Activated CD4-positive, alpha-beta T cell treated with anti-CD3 and anti-CD28 coated beads, Interleukin-2, amount 10 ng/mL, durations not matched to agents 24 days and 14 days (primary cell): ENCODE measurements at regions not wholly inside any gene's neighbourhood (a gene's known extent, or its start where the extent isn't known, plus 50 kb on each side); places are given as distances from the start of the nearest gene placed in this dataset.
"Not testable (repeated sequence)": the region's sequence is repeated elsewhere in the genome, so short reads cannot be mapped to it uniquely, and the experiment has no call there.

Source experiments
- DNase-seq: peaks from one replicate; pipeline ENCODE4 v3.0.0; 2022
- H3K27ac Mint-ChIP-seq: one replicate; pipeline ENCODE4 v1.8.0; 2022; ENCODE audit warnings: mild to moderate bottlenecking, mixed read lengths
- H3K27me3 Mint-ChIP-seq: one replicate; pipeline ENCODE4 v1.8.0; 2022; ENCODE audit warnings: mixed read lengths
- H3K36me3 Mint-ChIP-seq: one replicate; pipeline ENCODE4 v1.8.0; 2022; ENCODE audit warnings: low read depth, mild to moderate bottlenecking, mixed read lengths
- H3K4me1 Mint-ChIP-seq: one replicate; pipeline ENCODE4 v1.8.0; 2021; ENCODE audit warnings: mixed read lengths
- H3K4me3 Mint-ChIP-seq: one replicate; pipeline ENCODE4 v1.8.0; 2022; ENCODE audit warnings: mild to moderate bottlenecking, moderate library complexity, mixed read lengths
- H3K9me3 Mint-ChIP-seq: one replicate; pipeline ENCODE4 v1.8.0; 2021; ENCODE audit warnings: mixed read lengths
- intact Hi-C: fragments of 100-400 bp; cut with micrococcal nuclease; formaldehyde crosslinking; loops from one replicate; pipeline ENCODE4 v1.15.1; 2023

GRCh38 chr9:102202126-102202525, 463.7 kb upstream of the GRIN3A start:
- Mint-ChIP-seq H3K4me3 (no peak overlapping the region), H3K27ac (no peak overlapping the region), H3K36me3 (no peaks in the 10 kb centered on the region), H3K9me3 (no peaks in the 10 kb centered on the region), H3K27me3 (no peaks in the 10 kb centered on the region), H3K4me1 (no peaks in the 10 kb centered on the region)
- intact Hi-C loops, result no loop called here
- DNase-seq, result no peak

DNA sequence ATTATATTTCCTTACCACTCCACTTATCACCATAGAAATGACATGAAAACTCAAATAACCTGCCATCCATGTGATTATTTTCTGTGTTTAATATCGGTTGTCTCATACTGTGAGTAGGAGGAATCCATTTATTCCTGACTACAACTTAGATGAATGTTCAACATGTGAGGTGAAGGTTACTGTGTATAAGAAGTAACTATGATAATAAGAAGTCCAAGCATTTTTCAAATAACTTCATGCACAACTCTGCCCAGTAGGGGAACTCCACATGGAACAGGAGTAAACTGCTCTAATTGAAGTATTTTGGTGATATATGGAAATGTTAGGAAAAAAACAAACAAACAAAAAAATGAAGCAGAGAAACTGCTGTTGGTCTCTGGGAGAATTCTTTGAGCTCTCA, 447.5 kb upstream of the GRIN3A start:
- Mint-ChIP-seq H3K4me3 (no peak overlapping the region), H3K27me3 (no peaks in the 10 kb centered on the region), H3K36me3 (no peaks in the 10 kb centered on the region), H3K27ac (no peak overlapping the region), H3K4me1 (no peaks in the 10 kb centered on the region), H3K9me3 (no peaks in the 10 kb centered on the region)
- no peak for DNase-seq
- intact Hi-C loops, result no loop called here

GRCh38 chr9:102185371-102185770, 446.9 kb upstream of the GRIN3A start:
- DNase-seq, result no peak
- Mint-ChIP-seq H3K4me1 (no peaks in the 10 kb centered on the region), H3K9me3 (no peaks in the 10 kb centered on the region), H3K36me3 (no peaks in the 10 kb centered on the region), H3K4me3 (no peak overlapping the region), H3K27ac (no peak overlapping the region), H3K27me3 (no peaks in the 10 kb centered on the region)
- intact Hi-C loops, result no loop called here

DNA sequence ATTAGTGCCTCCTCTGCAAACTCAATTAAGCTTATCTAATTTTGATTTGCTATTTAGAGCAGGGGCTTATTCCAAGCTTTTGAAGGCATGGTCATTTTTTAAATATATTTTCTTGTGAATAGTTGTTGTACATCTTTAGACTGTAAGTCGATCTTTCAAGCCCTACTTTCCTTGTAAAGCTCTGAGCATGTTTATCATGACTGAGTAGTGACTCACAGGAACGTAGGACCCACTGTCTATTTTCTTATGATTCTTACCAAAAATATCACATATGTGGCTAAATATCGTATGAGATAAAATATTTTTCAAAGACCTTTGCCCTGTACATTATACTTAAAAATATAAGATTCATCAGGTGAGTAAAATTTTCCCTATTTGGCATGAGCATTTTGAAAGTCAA, 440.4 kb upstream of the GRIN3A start:
- no peak for DNase-seq
- Mint-ChIP-seq H3K36me3 (no peaks in the 10 kb centered on the region), H3K4me1 (no peaks in the 10 kb centered on the region), H3K9me3 (peaks cover 5% of the 10 kb centered on the region), H3K27me3 (no peaks in the 10 kb centered on the region), H3K27ac (no peak overlapping the region), H3K4me3 (no peak overlapping the region)
- intact Hi-C loops, result no loop called here

GRCh38 chr9:102174202-102174601, 435.8 kb upstream of the GRIN3A start:
- intact Hi-C loops, H3K4me1 Mint-ChIP-seq, H3K27ac Mint-ChIP-seq, H3K36me3 Mint-ChIP-seq, H3K4me3 Mint-ChIP-seq, H3K9me3 Mint-ChIP-seq, H3K27me3 Mint-ChIP-seq, DNase-seq: not testable (repeated sequence)

DNA sequence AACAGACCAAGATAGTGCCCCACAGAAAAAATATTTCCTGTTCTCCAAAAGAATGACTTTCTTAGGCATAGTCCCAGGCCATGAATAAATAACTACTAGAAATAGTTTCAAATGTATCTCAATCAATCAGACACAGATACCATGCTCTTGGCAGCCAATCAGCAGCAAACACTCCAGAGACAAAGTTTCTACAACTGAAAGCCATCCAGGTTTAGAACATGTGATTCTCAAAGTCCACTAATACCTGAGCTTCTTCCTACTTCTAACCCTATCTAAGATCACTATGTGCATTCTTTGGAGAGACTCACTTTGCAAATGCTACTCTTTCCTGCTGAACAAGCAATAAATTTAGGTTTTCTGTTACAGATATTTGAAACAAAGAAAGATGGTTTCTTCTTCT, 425.8 kb upstream of the GRIN3A start:
- Mint-ChIP-seq H3K36me3 (no peaks in the 10 kb centered on the region), H3K4me3 (no peak overlapping the region), H3K9me3 (no peaks in the 10 kb centered on the region), H3K4me1 (no peaks in the 10 kb centered on the region), H3K27ac (no peak overlapping the region), H3K27me3 (no peaks in the 10 kb centered on the region)
- no peak for DNase-seq
- intact Hi-C loops, result no loop called here

DNA sequence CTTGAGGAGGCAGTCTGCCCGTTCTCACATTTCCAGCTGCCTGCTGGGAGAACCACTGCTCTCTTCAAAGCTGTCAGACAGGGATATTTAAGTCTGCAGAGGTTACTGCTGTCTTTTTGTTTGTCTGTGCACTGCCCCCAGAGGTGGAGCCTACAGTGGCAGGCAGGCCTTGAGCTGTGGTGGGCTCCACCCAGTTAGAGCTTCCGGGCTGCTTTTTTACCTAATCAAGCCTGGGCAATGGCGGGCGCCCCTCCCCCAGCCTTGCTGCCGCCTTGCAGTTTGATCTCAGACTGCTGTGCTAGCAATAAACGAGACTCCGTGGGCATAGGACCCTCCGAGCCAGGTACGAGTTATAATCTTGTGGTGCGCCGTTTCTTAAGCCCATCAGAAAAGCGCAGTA, 414.6 kb upstream of the GRIN3A start:
- H3K27me3 Mint-ChIP-seq, H3K9me3 Mint-ChIP-seq, H3K27ac Mint-ChIP-seq, H3K36me3 Mint-ChIP-seq, H3K4me1 Mint-ChIP-seq, intact Hi-C loops, H3K4me3 Mint-ChIP-seq, DNase-seq: not testable (repeated sequence)

DNA sequence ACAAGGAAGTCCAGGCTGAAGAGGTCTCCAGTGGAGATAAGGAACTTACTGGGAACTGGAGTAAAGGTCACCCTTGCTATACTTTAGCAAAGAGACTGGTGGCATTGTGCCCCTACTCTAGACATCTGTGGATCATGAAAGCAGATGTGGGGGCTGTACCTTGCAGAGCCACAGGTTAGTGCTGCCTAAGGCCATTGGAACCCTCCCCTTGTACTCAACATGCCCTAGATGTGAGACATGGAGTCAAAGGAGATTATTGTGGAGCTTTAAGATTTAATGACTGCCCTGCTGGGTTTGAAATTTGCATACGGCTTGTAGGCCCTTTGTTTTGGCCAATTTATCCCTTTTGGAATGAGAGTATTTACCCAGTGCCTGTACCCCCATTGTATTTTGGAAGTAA, 397.3 kb upstream of the GRIN3A start:
- no peak for DNase-seq
- Mint-ChIP-seq H3K4me1 (no peaks in the 10 kb centered on the region), H3K27me3 (no peaks in the 10 kb centered on the region), H3K36me3 (no peaks in the 10 kb centered on the region), H3K4me3 (no peak overlapping the region), H3K9me3 (peaks cover 8% of the 10 kb centered on the region), H3K27ac (no peak overlapping the region)
- intact Hi-C loops, result no loop called here

DNA sequence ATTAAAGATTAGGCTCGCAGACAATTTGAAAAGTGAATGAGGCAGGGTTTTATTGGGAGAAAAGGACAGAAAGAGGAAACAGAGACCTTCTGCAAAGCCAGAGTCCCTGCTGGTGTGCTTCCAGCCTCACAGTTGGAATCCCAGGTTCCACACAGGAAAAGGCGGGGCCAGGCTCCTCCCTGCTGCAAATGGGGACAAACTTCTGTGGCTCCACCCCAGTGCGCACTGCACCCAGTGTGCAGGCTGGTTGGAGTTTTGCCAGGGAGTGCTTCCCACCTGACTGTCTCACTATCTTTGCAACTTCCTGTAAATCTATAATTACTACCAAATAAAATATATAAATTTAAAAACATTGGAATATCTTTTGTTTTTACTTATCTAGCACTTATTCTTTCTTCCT, 386.0 kb upstream of the GRIN3A start:
- Mint-ChIP-seq H3K36me3 (no peaks in the 10 kb centered on the region), H3K27me3 (no peaks in the 10 kb centered on the region), H3K4me3 (no peak overlapping the region), H3K4me1 (no peaks in the 10 kb centered on the region), H3K27ac (no peak overlapping the region), H3K9me3 (peaks cover 2% of the 10 kb centered on the region)
- intact Hi-C loops, result no loop called here
- no peak for DNase-seq

- Mint-ChIP-seq H3K4me3 (no peak overlapping the region), H3K4me1 (no peaks in the 10 kb centered on the region), H3K9me3 (peaks cover 9% of the 10 kb centered on the region), H3K36me3 (no peaks in the 10 kb centered on the region), H3K27me3 (no peaks in the 10 kb centered on the region), H3K27ac (no peak overlapping the region)
- DNase-seq, result no peak
- intact Hi-C loops, result no loop called here
Measured at GRCh38 chr9:102114557-102114956, 376.1 kb upstream of the GRIN3A start.

DNA sequence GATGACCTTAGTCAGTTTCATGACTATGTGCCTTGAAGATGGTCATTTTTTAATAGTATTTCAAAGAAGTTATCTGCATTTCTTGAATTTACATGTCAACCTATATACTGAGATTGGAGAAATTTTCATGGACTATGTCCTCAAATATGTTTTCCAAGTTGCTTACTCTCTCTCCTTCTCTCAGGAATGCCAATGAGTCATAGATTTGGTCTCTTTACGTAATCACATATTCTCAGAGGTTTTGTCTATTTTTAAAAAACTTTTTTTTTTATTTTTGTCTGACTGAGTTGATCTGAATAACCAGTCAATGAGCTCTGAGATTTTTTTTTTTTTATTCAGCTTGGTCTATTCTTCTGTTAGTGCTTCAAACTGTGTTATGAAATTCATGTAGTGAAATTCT, 374.7 kb upstream of the GRIN3A start:
- Mint-ChIP-seq H3K4me3 (no peak overlapping the region), H3K36me3 (no peaks in the 10 kb centered on the region), H3K27ac (no peak overlapping the region), H3K9me3 (no peaks in the 10 kb centered on the region), H3K27me3 (no peaks in the 10 kb centered on the region), H3K4me1 (no peaks in the 10 kb centered on the region)
- intact Hi-C loops, result no loop called here
- no peak for DNase-seq

- no peaks in the 10 kb centered on the region for H3K36me3 Mint-ChIP-seq
- no peak for DNase-seq
- H3K27me3 Mint-ChIP-seq, result no peaks in the 10 kb centered on the region
- no peak overlapping the region for H3K4me3 Mint-ChIP-seq
- no peaks in the 10 kb centered on the region for H3K4me1 Mint-ChIP-seq
- no peaks in the 10 kb centered on the region for H3K9me3 Mint-ChIP-seq
- no peak overlapping the region for H3K27ac Mint-ChIP-seq
- intact Hi-C loops, result no loop called here
Measured at GRCh38 chr9:102106439-102106838, 368.0 kb upstream of the GRIN3A start.

GRCh38 chr9:102101723-102102122, 363.3 kb upstream of the GRIN3A start:
- intact Hi-C loops, result no loop called here
- no peak overlapping the region for H3K4me3 Mint-ChIP-seq
- H3K27ac Mint-ChIP-seq, result no peak overlapping the region
- H3K9me3 Mint-ChIP-seq, result no peaks in the 10 kb centered on the region
- no peaks in the 10 kb centered on the region for H3K4me1 Mint-ChIP-seq
- no peaks in the 10 kb centered on the region for H3K36me3 Mint-ChIP-seq
- no peaks in the 10 kb centered on the region for H3K27me3 Mint-ChIP-seq
- no peak for DNase-seq

GRCh38 chr9:102087141-102087540, 348.7 kb upstream of the GRIN3A start:
- Mint-ChIP-seq H3K4me3 (no peak overlapping the region), H3K4me1 (no peaks in the 10 kb centered on the region), H3K9me3 (peaks cover 4% of the 10 kb centered on the region), H3K27me3 (no peaks in the 10 kb centered on the region), H3K27ac (no peak overlapping the region), H3K36me3 (no peaks in the 10 kb centered on the region)
- intact Hi-C loops, result no loop called here
- no peak for DNase-seq

- no peak overlapping the region for H3K4me3 Mint-ChIP-seq
- H3K36me3 Mint-ChIP-seq, result no peaks in the 10 kb centered on the region
- intact Hi-C loops, result no loop called here
- H3K4me1 Mint-ChIP-seq, result no peaks in the 10 kb centered on the region
- no peaks in the 10 kb centered on the region for H3K27me3 Mint-ChIP-seq
- DNase-seq, result no peak
- H3K27ac Mint-ChIP-seq, result no peak overlapping the region
- peaks cover 4% of the 10 kb centered on the region for H3K9me3 Mint-ChIP-seq
Measured at GRCh38 chr9:102085548-102085947, 347.1 kb upstream of the GRIN3A start.
